WTC11 (cell line): ENCODE measurements at regions not wholly inside any gene's neighbourhood (a gene's known extent, or its start where the extent isn't known, plus 50 kb on each side); places are given as distances from the start of the nearest gene placed in this dataset.

Experiments
- ATAC-seq: fragments of 200-7000 bp; cut with Tn5 transposase; 2 replicates; pipeline ENCODE4 v1.10.0; 2021; ENCODE audit warnings: mild to moderate bottlenecking, moderate library complexity
- CTCF ChIA-PET: fragments of 300-600 bp; sonication (Branson Sonifier 250); formaldehyde crosslinking; loops from one replicate; lab custom pipeline; 2021; ENCODE audit warnings: antibody characterized with exemption; lab: Charles Lee
- POLR2A ChIA-PET: fragments of 350-600 bp; sonication (Branson Sonifier 250); formaldehyde crosslinking; loops from one replicate; lab custom pipeline; 2021; ENCODE audit warnings: antibody characterized with exemption; lab: Charles Lee
- DNase-seq: peaks from one replicate; pipeline ENCODE4 v3.0.0; 2021; ENCODE audit warnings: low spot score
- H3K27ac Mint-ChIP-seq: 2 replicates; pipeline ENCODE4 v1.8.0; 2021; ENCODE audit warnings: mixed read lengths
- H3K27me3 Mint-ChIP-seq: 2 replicates; pipeline ENCODE4 v1.8.0; 2021; ENCODE audit warnings: low read depth, mild to moderate bottlenecking, moderate library complexity, mixed read lengths
- H3K36me3 Mint-ChIP-seq: 2 replicates; pipeline ENCODE4 v1.8.0; 2021; ENCODE audit warnings: mixed read lengths
- H3K4me1 Mint-ChIP-seq: 2 replicates; pipeline ENCODE4 v1.8.0; 2022; ENCODE audit warnings: mixed read lengths
- H3K4me3 Mint-ChIP-seq: 2 replicates; pipeline ENCODE4 v1.8.0; 2021; ENCODE audit warnings: mild to moderate bottlenecking, moderate library complexity, mixed read lengths
- H3K9me3 Mint-ChIP-seq: 2 replicates; pipeline ENCODE4 v1.8.0; 2021; ENCODE audit warnings: mixed read lengths
- CREB1 ChIP-seq: sonication (generic); formaldehyde crosslinking; IDR thresholded peaks from 2 replicates; pipeline ENCODE4 v1.8.0; 2023; ENCODE audit warnings: mild to moderate bottlenecking, missing genetic modification reagents
- ELF4 ChIP-seq: sonication (generic); formaldehyde crosslinking; IDR thresholded peaks from 2 replicates; pipeline ENCODE4 v1.8.1; 2022; ENCODE audit warnings: low read depth, mild to moderate bottlenecking, moderate library complexity, missing genetic modification reagents
- ESRRA ChIP-seq: sonication (generic); formaldehyde crosslinking; IDR thresholded peaks from 2 replicates; pipeline ENCODE4 v1.8.1; 2022; ENCODE audit warnings: mild to moderate bottlenecking, missing genetic modification reagents, borderline replicate concordance
- FOXJ3 ChIP-seq: sonication (generic); formaldehyde crosslinking; IDR thresholded peaks from 2 replicates; pipeline ENCODE4 v1.9.0; 2021; ENCODE audit warnings: missing genetic modification reagents, mild to moderate bottlenecking, borderline replicate concordance
- GTF2I ChIP-seq: fragments of 250-450 bp; sonication (Bioruptor Pico); conservative IDR thresholded peaks from 2 replicates; pipeline ENCODE4 v1.4.0; 2021; ENCODE audit warnings: mild to moderate bottlenecking
- HMGA2 ChIP-seq: fragments of 250-450 bp; sonication (Bioruptor Pico); IDR thresholded peaks from 2 replicates; pipeline ENCODE4 v1.4.0; 2021; ENCODE audit warnings: mild to moderate bottlenecking, moderate library complexity
- JUN ChIP-seq: sonication (generic); formaldehyde crosslinking; IDR thresholded peaks from 2 replicates; pipeline ENCODE4 v1.8.0; 2023; ENCODE audit warnings: mild to moderate bottlenecking, missing genetic modification reagents
- SMAD4 ChIP-seq: sonication (generic); formaldehyde crosslinking; IDR thresholded peaks from 2 replicates; pipeline ENCODE4 v1.8.0; 2022; ENCODE audit warnings: mild to moderate bottlenecking, missing genetic modification reagents
- TEAD1 ChIP-seq: sonication (generic); formaldehyde crosslinking; IDR thresholded peaks from 2 replicates; pipeline ENCODE4 v1.8.0; 2022; ENCODE audit warnings: mild to moderate bottlenecking, missing genetic modification reagents
- ZNF416 ChIP-seq: fragments of 250-450 bp; sonication (Bioruptor Pico); IDR thresholded peaks from 2 replicates; pipeline ENCODE4 v1.9.0; 2021; ENCODE audit warnings: mild to moderate bottlenecking, inconsistent platforms
- TF ChIP-seq, protein P1 (sequence below): sonication (generic); formaldehyde crosslinking; IDR thresholded peaks from 2 replicates; pipeline ENCODE4 v1.8.0; 2022; ENCODE audit warnings: mild to moderate bottlenecking, missing genetic modification reagents
- TF ChIP-seq, protein P2 (sequence below): sonication (generic); formaldehyde crosslinking; IDR thresholded peaks from 2 replicates; pipeline ENCODE4 v1.8.1; 2022; ENCODE audit warnings: mild to moderate bottlenecking, moderate library complexity, missing genetic modification reagents
- TF ChIP-seq, protein P3 (sequence below): fragments of 250-450 bp; sonication (Bioruptor Pico); IDR thresholded peaks from 2 replicates; pipeline ENCODE4 v1.8.0; 2021; ENCODE audit warnings: mild to moderate bottlenecking
- TF ChIP-seq, protein P4 (sequence below): fragments of 250-450 bp; sonication (Bioruptor Pico); IDR thresholded peaks from 2 replicates; pipeline ENCODE4 v1.9.0; 2021; ENCODE audit warnings: mild to moderate bottlenecking, borderline replicate concordance
- TF ChIP-seq, protein P5 (sequence below): sonication (generic); formaldehyde crosslinking; conservative IDR thresholded peaks from 2 replicates; pipeline ENCODE4 v1.8.1; 2023; ENCODE audit warnings: mild to moderate bottlenecking, low read depth, missing genetic modification reagents, moderate library complexity
- TF ChIP-seq, protein P6 (sequence below): sonication (generic); formaldehyde crosslinking; IDR thresholded peaks from 2 replicates; pipeline ENCODE4 v1.8.1; 2022; ENCODE audit warnings: low read depth, mild to moderate bottlenecking, moderate library complexity, missing genetic modification reagents, borderline replicate concordance

DNA sequence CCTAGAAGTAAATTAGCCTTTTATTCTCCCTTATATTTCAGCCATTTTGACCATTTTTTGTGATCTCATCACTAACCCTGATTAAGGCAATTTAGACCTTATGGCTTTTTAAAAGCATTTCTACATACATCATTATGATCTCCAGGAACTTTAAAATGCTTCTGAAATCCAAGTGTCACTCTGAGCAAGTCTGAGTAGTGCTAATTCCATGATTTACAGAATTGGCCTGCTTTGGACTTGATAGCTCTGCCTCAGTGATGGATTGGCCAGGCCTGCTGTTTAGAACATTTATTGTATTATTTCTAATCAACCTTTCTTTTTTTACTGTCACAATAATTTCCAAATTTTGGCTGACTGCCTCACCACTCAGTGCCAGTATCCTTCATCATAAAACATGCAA, 116.4 kb downstream of the KCNA4 start:
- Mint-ChIP-seq H3K27ac (no peak overlapping the region), H3K27me3 (peaks cover 7% of the 10 kb centered on the region; the same call in 1 of the 2 replicates), H3K9me3 (peaks cover 11% of the 10 kb centered on the region), H3K4me3 (no peak overlapping the region), H3K4me1 (no peaks in the 10 kb centered on the region), H3K36me3 (no peaks in the 10 kb centered on the region)
- CTCF ChIA-PET, result no interaction called here
- DNase-seq (no peak), ATAC-seq (no peak)
- TF ChIP-seq, protein P1, sequence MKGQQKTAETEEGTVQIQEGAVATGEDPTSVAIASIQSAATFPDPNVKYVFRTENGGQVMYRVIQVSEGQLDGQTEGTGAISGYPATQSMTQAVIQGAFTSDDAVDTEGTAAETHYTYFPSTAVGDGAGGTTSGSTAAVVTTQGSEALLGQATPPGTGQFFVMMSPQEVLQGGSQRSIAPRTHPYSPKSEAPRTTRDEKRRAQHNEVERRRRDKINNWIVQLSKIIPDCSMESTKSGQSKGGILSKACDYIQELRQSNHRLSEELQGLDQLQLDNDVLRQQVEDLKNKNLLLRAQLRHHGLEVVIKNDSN (CRISPR knock-in tag), result no peak
- TF ChIP-seq, protein P2, sequence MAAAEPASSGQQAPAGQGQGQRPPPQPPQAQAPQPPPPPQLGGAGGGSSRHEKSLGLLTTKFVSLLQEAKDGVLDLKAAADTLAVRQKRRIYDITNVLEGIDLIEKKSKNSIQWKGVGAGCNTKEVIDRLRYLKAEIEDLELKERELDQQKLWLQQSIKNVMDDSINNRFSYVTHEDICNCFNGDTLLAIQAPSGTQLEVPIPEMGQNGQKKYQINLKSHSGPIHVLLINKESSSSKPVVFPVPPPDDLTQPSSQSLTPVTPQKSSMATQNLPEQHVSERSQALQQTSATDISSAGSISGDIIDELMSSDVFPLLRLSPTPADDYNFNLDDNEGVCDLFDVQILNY (CRISPR knock-in tag), result no peak
- TF ChIP-seq, protein P3, sequence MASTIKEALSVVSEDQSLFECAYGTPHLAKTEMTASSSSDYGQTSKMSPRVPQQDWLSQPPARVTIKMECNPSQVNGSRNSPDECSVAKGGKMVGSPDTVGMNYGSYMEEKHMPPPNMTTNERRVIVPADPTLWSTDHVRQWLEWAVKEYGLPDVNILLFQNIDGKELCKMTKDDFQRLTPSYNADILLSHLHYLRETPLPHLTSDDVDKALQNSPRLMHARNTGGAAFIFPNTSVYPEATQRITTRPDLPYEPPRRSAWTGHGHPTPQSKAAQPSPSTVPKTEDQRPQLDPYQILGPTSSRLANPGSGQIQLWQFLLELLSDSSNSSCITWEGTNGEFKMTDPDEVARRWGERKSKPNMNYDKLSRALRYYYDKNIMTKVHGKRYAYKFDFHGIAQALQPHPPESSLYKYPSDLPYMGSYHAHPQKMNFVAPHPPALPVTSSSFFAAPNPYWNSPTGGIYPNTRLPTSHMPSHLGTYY (CRISPR knock-in tag), result no peak
- TF ChIP-seq CREB1 (CRISPR knock-in tag) (no peak), FOXJ3 (CRISPR knock-in tag) (no peak)
- POLR2A ChIA-PET, result no interaction called here

DNA sequence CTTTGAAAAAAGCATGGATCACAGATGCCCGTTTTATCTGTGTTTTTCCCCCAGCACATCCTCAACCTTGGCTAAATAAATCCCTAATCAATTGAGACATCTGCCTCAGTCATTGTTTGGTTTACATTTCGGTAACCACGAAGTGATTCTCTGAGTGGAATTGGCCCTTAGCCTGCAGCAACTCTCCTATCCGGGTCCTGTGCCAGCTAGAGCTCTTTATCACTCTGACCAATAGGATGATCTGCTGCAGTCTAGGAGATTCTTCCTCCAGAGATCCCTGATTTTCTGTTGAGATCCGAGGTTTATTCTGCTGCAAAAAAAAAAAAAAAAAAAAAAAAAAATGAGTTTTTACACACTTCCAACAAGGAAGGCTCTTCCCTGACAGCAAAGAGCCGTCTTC, 137.3 kb downstream of the KCNA4 start:
- peaks cover 8% of the 10 kb centered on the region for H3K36me3 Mint-ChIP-seq
- no peak; the same call in 1 of the 2 replicates for ATAC-seq
- no peak overlapping the region for H3K4me3 Mint-ChIP-seq
- POLR2A ChIA-PET, result interaction anchor here (0.6 kb wide), 1 partner anchor 526 kb away, joined by 3 read pairs; no protein-coding TSS in a partner anchor
- H3K27ac Mint-ChIP-seq, result no peak overlapping the region
- peaks cover 12% of the 10 kb centered on the region for H3K4me1 Mint-ChIP-seq
- CTCF ChIA-PET, result interaction anchor here (0.5 to 0.8 kb wide), 4 partner anchors 147 to 1181 kb away, joined by 3 to 5 read pairs (median 4); no protein-coding TSS in a partner anchor
- peaks cover 25% of the 10 kb centered on the region for H3K27me3 Mint-ChIP-seq
- no peak for DNase-seq
- H3K9me3 Mint-ChIP-seq, result peaks cover 26% of the 10 kb centered on the region
- TF ChIP-seq ELF4 (CRISPR knock-in tag), result no peak
- TF ChIP-seq ESRRA, result no peak
- TF ChIP-seq, protein P4, sequence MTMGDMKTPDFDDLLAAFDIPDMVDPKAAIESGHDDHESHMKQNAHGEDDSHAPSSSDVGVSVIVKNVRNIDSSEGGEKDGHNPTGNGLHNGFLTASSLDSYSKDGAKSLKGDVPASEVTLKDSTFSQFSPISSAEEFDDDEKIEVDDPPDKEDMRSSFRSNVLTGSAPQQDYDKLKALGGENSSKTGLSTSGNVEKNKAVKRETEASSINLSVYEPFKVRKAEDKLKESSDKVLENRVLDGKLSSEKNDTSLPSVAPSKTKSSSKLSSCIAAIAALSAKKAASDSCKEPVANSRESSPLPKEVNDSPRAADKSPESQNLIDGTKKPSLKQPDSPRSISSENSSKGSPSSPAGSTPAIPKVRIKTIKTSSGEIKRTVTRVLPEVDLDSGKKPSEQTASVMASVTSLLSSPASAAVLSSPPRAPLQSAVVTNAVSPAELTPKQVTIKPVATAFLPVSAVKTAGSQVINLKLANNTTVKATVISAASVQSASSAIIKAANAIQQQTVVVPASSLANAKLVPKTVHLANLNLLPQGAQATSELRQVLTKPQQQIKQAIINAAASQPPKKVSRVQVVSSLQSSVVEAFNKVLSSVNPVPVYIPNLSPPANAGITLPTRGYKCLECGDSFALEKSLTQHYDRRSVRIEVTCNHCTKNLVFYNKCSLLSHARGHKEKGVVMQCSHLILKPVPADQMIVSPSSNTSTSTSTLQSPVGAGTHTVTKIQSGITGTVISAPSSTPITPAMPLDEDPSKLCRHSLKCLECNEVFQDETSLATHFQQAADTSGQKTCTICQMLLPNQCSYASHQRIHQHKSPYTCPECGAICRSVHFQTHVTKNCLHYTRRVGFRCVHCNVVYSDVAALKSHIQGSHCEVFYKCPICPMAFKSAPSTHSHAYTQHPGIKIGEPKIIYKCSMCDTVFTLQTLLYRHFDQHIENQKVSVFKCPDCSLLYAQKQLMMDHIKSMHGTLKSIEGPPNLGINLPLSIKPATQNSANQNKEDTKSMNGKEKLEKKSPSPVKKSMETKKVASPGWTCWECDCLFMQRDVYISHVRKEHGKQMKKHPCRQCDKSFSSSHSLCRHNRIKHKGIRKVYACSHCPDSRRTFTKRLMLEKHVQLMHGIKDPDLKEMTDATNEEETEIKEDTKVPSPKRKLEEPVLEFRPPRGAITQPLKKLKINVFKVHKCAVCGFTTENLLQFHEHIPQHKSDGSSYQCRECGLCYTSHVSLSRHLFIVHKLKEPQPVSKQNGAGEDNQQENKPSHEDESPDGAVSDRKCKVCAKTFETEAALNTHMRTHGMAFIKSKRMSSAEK (CRISPR knock-in tag), result no peak
- TF ChIP-seq JUN (CRISPR knock-in tag), result no peak
- TF ChIP-seq ZNF416 (CRISPR knock-in tag), result no peak
- no peak for TF ChIP-seq GTF2I (CRISPR knock-in tag)

DNA sequence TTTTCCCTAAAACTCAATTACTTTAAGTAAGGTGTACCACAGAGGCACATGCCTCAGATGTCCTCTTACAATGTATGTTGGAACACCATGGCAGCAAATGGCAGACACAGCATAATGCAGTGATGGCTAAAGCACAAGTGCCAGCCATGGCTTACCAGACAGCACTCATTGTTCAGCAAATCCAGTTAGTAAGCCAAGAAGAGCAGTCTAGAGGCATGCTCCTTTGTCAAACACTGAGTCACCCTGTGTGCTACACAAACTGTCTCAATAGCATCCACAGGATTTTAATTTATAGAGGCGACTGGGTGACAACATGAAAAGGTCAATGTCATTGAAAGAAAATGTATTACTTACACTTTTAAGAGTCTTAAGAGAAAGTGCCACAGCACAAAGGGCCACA, 140.6 kb downstream of the KCNA4 start:
- ChIA-PET CTCF (no interaction called here), POLR2A (no interaction called here)
- peaks cover 21% of the 10 kb centered on the region for H3K9me3 Mint-ChIP-seq
- no peak overlapping the region for H3K27ac Mint-ChIP-seq
- H3K4me1 Mint-ChIP-seq, result peaks cover 12% of the 10 kb centered on the region
- DNase-seq (no peak), ATAC-seq (no peak)
- H3K36me3 Mint-ChIP-seq, result no peaks in the 10 kb centered on the region
- no peak overlapping the region for H3K4me3 Mint-ChIP-seq
- H3K27me3 Mint-ChIP-seq, result peaks cover 24% of the 10 kb centered on the region
- TF ChIP-seq HMGA2, result no peak
- no peak for TF ChIP-seq TEAD1 (CRISPR knock-in tag)
- TF ChIP-seq SMAD4 (CRISPR knock-in tag), result no peak
- TF ChIP-seq, protein P5, sequence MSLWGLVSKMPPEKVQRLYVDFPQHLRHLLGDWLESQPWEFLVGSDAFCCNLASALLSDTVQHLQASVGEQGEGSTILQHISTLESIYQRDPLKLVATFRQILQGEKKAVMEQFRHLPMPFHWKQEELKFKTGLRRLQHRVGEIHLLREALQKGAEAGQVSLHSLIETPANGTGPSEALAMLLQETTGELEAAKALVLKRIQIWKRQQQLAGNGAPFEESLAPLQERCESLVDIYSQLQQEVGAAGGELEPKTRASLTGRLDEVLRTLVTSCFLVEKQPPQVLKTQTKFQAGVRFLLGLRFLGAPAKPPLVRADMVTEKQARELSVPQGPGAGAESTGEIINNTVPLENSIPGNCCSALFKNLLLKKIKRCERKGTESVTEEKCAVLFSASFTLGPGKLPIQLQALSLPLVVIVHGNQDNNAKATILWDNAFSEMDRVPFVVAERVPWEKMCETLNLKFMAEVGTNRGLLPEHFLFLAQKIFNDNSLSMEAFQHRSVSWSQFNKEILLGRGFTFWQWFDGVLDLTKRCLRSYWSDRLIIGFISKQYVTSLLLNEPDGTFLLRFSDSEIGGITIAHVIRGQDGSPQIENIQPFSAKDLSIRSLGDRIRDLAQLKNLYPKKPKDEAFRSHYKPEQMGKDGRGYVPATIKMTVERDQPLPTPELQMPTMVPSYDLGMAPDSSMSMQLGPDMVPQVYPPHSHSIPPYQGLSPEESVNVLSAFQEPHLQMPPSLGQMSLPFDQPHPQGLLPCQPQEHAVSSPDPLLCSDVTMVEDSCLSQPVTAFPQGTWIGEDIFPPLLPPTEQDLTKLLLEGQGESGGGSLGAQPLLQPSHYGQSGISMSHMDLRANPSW, result no peak
- TF ChIP-seq, protein P6, sequence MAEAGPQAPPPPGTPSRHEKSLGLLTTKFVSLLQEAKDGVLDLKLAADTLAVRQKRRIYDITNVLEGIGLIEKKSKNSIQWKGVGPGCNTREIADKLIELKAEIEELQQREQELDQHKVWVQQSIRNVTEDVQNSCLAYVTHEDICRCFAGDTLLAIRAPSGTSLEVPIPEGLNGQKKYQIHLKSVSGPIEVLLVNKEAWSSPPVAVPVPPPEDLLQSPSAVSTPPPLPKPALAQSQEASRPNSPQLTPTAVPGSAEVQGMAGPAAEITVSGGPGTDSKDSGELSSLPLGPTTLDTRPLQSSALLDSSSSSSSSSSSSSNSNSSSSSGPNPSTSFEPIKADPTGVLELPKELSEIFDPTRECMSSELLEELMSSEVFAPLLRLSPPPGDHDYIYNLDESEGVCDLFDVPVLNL (CRISPR knock-in tag), result no peak
- TF ChIP-seq, protein P4 (CRISPR knock-in tag), result no peak
